ENCODE measurements at regions not wholly inside any gene's neighbourhood (a gene's known extent, or its start where the extent isn't known, plus 50 kb on each side); places are given as distances from the start of the nearest gene placed in this dataset.
"Not testable (repeated sequence)": the region's sequence is repeated elsewhere in the genome, so short reads cannot be mapped to it uniquely, and the experiment has no call there.

DNA sequence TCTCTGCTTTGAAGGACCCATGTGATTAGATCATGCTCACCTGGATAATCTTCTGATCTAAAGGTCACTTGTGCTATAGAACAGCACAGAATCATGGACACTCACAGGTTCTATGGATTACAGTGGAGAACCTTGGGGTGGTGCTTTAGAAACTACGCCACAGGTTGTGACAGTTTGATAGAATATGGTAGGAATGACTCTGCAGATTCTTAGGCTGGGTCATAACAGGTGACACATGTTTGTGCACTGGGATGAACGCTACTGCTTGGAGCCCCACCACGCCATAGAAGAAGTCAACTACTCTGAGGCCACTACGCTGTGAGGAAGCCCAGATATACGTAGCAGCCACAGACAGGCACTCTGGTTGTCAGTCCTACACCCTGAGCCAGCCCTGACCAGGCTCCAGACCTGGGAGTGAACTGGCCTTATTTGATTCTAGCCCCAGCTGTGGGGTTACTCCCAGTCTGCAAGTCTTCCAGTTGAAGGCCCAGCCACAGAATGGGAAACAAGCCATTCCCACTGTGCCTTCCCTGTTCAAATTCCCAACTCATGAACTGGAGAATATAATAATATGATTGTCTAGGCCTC, 99.0 kb upstream of the SLC24A3 start:
- H3K4me1 Mint-ChIP-seq (ENCODE audit: low read depth) = no peaks in the 10 kb centered on the region
- H3K36me3 Mint-ChIP-seq (ENCODE audit: low read depth) = no peaks in the 10 kb centered on the region
- H3K27me3 Mint-ChIP-seq = no peaks in the 10 kb centered on the region
- no peaks in the 10 kb centered on the region for H3K9me3 Mint-ChIP-seq
- H3K4me3 Mint-ChIP-seq = no peak overlapping the region
- H3K27ac Mint-ChIP-seq = no peak overlapping the region

DNA sequence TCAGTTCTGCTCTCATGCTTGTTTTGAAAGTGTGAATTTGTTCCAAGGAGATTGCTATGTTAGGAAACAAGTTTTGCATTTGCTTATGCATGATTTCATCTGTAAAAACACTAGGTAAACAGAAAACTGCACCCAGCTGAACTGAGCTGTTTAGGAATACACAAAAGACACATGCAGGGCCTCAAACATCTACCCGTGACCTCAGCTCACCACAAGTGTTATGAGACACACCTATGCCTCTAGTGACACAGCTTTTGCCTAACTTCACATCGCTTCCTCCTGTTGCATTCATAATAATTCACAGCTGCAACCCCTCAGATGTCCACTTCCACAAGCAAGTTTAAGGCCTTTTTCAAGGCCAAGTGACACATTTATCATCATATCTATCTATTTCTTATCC, 98.0 kb upstream of the SLC24A3 start:
- no peak overlapping the region for H3K27ac Mint-ChIP-seq

DNA sequence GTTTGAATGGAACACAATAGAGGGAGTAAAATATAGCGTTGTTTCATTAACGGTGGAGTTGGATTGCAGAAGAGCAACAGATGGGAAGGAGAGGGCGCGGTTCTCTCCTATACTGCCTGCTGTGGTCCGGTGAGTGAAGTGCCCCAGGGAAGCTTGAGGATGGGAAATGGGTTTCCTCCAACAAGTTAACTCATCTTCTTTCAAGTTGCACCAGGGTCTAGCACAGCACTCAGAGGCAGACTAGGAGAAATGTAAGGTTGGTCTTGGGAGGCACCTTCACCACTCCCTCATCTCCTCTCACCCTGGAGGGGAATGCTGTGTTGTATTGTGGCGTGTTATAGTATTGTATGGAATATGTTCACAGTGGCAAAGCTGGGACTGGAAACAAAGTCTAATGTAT, 96.9 kb upstream of the SLC24A3 start:
- Mint-ChIP-seq H3K4me1 (ENCODE audit: low read depth) (no peaks in the 10 kb centered on the region), H3K36me3 (ENCODE audit: low read depth) (no peaks in the 10 kb centered on the region), H3K27me3 (no peaks in the 10 kb centered on the region), H3K27ac (no peak overlapping the region), H3K9me3 (no peaks in the 10 kb centered on the region), H3K4me3 (no peak overlapping the region)

More for the DNA sequence above, 98.0 kb upstream of the SLC24A3 start:
- Mint-ChIP-seq H3K27me3 (no peaks in the 10 kb centered on the region), H3K4me3 (no peak overlapping the region), H3K9me3 (no peaks in the 10 kb centered on the region), H3K4me1 (ENCODE audit: low read depth) (no peaks in the 10 kb centered on the region), H3K36me3 (ENCODE audit: low read depth) (no peaks in the 10 kb centered on the region)

DNA sequence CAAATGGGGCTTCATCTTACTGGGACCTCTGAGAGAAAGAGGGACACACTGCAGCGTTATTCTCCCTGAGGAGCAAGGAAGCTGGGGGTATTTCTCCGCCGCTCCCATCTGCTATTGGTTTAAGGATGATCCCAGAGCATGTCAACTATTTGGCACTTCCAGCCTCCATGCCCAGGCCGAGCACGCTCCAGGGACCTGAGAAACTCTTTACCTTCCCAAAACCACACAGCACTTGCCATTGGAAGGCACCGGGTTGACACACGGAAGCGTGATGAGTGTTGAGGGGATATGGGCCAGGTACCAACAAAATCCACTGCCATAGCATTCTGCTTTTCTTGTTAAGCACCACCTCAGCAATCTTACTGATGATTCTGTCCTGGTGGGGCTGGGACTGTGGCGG, 92.4 kb upstream of the SLC24A3 start:
- H3K4me1 Mint-ChIP-seq (ENCODE audit: low read depth) = no peaks in the 10 kb centered on the region
- H3K27ac Mint-ChIP-seq = no peak overlapping the region

DNA sequence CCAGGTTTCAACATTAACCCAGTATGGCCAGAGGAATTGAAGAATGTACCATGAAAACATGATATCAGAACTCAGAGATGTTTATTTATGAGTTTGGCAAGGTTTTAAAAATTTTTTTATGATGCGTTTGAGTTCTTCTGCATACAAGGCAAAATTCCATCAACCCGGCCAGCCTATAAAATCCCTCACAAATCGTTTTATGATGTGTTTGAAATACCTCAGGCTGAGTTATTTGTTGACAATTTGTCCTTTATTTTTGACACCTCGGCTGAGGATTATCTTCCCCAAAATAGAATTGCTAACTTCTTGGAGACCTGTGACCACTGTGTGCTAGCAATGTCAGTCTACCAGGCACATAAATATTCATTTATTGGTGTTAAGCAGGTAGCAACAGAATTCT, 91.9 kb upstream of the SLC24A3 start:
- no peak overlapping the region for H3K4me3 Mint-ChIP-seq
- H3K27me3 Mint-ChIP-seq = no peaks in the 10 kb centered on the region
- H3K4me1 Mint-ChIP-seq (ENCODE audit: low read depth) = no peaks in the 10 kb centered on the region
- H3K36me3 Mint-ChIP-seq (ENCODE audit: low read depth) = no peaks in the 10 kb centered on the region
- no peak overlapping the region for H3K27ac Mint-ChIP-seq
- H3K9me3 Mint-ChIP-seq = no peaks in the 10 kb centered on the region

More for the DNA sequence above, 92.4 kb upstream of the SLC24A3 start:
- Mint-ChIP-seq H3K36me3 (ENCODE audit: low read depth) (no peaks in the 10 kb centered on the region), H3K4me3 (no peak overlapping the region), H3K9me3 (no peaks in the 10 kb centered on the region), H3K27me3 (no peaks in the 10 kb centered on the region)

DNA sequence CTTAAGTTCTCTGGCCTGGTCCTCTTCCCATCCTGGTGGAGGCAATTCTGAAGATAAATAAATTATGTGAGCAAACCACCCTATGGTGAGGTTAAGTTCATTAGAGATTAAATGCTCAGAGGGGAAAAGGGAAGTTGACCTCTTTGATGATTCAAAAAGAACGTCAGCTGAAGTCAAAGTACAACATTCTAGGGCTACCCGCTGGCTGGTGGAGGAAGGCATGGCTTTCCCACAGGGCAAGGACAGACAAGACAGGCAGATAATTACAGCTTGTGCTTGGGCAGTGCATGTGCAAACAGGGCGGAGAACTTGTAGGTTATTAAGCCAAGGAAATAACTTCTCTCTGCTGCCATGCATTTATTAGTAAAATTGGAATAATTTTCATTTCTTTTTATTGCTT, 91.0 kb upstream of the SLC24A3 start:
- no peak overlapping the region for H3K27ac Mint-ChIP-seq
- H3K4me1 Mint-ChIP-seq (ENCODE audit: low read depth) = no peaks in the 10 kb centered on the region
- no peaks in the 10 kb centered on the region for H3K36me3 Mint-ChIP-seq (ENCODE audit: low read depth)
- no peak overlapping the region for H3K4me3 Mint-ChIP-seq
- no peaks in the 10 kb centered on the region for H3K27me3 Mint-ChIP-seq
- no peaks in the 10 kb centered on the region for H3K9me3 Mint-ChIP-seq

DNA sequence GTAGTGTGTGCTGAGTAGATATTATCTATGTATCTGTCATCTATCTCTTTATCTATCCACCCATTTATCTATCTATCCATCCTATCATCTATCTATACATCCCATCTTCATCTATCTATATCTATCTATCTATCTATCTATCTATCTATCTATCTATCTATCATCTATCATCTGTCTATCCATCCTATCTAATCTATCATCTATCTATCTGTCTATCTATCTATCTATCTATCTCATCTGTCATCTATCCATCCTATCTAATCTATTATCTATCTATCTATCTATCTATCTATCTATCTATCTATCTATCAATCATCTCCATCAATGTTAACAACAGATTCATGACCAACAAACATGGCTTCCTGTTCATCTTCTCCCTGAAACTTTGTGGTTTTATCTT, 90.5 kb upstream of the SLC24A3 start:
- no peaks in the 10 kb centered on the region for H3K36me3 Mint-ChIP-seq (ENCODE audit: low read depth)
- no peaks in the 10 kb centered on the region for H3K9me3 Mint-ChIP-seq
- H3K4me1 Mint-ChIP-seq (ENCODE audit: low read depth) = no peaks in the 10 kb centered on the region
- H3K4me3 Mint-ChIP-seq = no peak overlapping the region
- H3K27me3 Mint-ChIP-seq = no peaks in the 10 kb centered on the region
- H3K27ac Mint-ChIP-seq = no peak overlapping the region

DNA sequence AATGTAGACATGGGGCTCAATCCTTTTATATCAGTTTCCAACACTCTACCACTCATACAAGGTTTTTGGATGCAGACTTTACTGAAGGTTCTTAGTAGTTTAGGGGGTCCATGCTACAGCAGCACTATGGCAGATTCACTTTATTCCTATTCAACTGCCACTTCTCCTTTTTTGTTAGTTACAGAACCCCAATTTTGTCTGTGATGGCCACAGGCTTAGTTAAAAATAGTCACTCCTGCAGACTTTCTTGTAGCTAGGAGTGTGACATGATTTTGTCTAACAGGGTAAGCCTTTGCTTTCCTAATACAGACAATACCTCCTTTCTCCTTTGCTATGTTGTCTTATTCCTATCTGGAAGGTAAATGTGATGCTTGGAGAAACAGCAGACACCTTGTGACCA, 90.0 kb upstream of the SLC24A3 start:
- Mint-ChIP-seq H3K27ac (no peak overlapping the region), H3K27me3 (no peaks in the 10 kb centered on the region), H3K4me3 (no peak overlapping the region), H3K36me3 (ENCODE audit: low read depth) (no peaks in the 10 kb centered on the region), H3K9me3 (no peaks in the 10 kb centered on the region), H3K4me1 (ENCODE audit: low read depth) (no peaks in the 10 kb centered on the region)

DNA sequence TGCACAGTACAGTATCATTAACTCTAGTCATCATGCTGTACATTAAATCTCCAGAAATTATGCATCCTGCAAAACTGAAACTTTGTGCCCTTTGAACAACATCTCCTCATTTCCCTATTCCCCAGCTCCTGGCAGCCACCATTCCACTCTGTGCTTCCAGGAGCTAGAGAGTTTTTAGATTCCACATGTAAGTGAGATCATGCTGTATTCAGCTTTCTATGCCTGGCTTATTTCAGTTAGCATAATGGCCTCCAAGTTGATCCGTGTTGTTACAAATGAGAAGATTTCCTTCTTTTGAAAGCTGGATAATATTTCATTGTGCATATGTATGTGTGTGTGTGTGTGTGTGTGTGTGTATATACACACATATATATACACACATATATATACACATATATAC, 86.9 kb upstream of the SLC24A3 start:
- Mint-ChIP-seq H3K9me3 (no peaks in the 10 kb centered on the region), H3K4me1 (ENCODE audit: low read depth) (no peaks in the 10 kb centered on the region), H3K4me3 (no peak overlapping the region), H3K27me3 (no peaks in the 10 kb centered on the region), H3K27ac (no peak overlapping the region), H3K36me3 (ENCODE audit: low read depth) (no peaks in the 10 kb centered on the region)

DNA sequence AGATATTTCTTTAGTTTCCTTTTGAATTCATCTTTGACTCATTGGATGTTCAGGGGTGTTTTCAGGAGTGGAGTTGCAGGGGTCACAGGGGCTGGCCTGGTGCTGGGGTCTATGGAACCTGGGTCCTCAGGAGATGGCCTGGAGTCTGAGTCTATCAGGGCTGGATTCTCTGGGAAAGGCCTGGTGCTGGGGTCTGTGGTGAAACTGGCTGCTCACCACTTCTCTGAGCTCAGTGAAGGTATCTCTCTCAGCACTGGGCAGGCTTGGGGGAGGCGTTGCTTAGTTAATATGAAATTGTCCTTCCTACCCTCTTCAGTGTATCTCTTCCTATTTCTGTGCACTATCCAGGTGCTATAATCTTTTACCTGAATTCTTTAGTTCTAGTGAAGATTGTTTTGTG, 83.1 kb upstream of the SLC24A3 start:
- no peak overlapping the region for H3K27ac Mint-ChIP-seq
- H3K4me3 Mint-ChIP-seq = no peak overlapping the region
- no peaks in the 10 kb centered on the region for H3K36me3 Mint-ChIP-seq (ENCODE audit: low read depth)
- no peaks in the 10 kb centered on the region for H3K9me3 Mint-ChIP-seq
- peaks cover 4% of the 10 kb centered on the region for H3K27me3 Mint-ChIP-seq
- H3K4me1 Mint-ChIP-seq (ENCODE audit: low read depth) = no peaks in the 10 kb centered on the region

DNA sequence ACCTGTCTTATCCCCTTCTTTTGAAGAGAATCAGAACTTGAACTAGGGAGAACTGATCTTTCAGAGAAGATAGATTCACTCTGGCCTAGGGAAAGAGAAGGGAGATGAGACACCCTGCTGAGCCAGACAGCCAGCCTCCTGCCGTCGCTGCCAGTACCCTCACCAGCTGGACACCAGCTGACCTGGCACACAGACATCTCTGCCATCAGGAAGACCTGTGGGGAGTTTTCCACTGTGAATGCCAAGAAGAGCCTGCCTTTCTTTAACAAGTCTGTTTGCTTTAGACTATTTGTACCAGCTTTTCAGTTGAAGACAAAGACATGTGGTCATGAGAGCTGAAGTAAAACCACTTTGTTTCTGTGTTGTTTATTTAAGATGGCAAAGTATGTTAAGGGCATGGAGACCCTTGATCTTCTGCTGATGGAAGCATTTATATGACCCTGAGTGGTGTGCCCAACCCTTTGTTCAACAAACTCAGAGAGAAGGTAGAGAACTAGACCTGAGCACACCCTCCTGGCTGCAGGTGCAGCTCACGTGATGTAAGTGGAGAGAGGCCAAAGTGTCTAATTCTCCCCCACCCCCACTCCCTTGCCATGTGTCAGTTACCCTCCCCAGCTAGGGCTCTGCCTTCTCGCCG, 82.3 kb upstream of the SLC24A3 start:
- no peak overlapping the region for H3K4me3 Mint-ChIP-seq
- no peaks in the 10 kb centered on the region for H3K4me1 Mint-ChIP-seq (ENCODE audit: low read depth)
- H3K27ac Mint-ChIP-seq = no peak overlapping the region
- no peaks in the 10 kb centered on the region for H3K36me3 Mint-ChIP-seq (ENCODE audit: low read depth)
- no peaks in the 10 kb centered on the region for H3K9me3 Mint-ChIP-seq
- H3K27me3 Mint-ChIP-seq = peaks cover 4% of the 10 kb centered on the region

DNA sequence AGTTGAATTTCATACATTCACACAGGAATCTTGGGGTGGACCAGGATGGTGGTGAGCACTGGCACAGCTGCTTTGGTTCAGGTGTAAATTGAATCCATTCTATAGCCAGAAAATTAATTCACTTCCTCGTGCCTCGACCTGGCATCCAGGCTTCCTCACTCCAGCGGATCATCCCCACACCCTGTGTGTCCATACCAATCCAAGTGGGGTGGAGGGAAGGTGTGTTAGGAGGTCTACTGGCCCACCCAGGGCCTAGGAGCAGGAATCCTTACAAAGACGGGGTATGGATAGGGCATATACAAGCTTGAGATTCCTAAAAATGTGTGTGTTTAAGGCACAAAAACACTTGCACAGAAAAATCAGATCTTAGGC, 81.8 kb upstream of the SLC24A3 start:
- Mint-ChIP-seq H3K27me3 (peaks cover 5% of the 10 kb centered on the region), H3K4me3 (no peak overlapping the region), H3K9me3 (no peaks in the 10 kb centered on the region), H3K27ac (no peak overlapping the region), H3K36me3 (ENCODE audit: low read depth) (no peaks in the 10 kb centered on the region), H3K4me1 (ENCODE audit: low read depth) (no peaks in the 10 kb centered on the region)

DNA sequence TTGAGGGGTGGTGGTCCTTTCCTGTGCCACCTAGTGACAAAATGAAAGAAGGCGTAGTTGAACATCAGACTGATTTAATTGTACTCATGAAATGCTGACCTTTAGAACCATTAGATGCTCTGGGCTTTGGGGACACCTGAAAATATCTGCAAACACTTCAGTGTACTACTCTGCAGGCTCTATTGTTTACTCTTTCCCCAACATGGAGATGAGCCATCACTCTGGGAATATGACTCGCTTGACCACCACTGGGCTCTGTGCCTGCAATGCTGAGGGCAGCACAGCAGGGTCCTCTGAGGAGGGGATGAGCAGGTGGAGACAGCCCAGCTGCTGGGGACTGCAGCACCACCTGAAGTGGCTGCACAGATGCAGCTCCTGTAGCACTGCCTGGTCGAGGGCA, 74.8 kb upstream of the SLC24A3 start:
- Mint-ChIP-seq H3K4me1 (ENCODE audit: low read depth) (no peaks in the 10 kb centered on the region), H3K9me3 (peaks cover 16% of the 10 kb centered on the region), H3K36me3 (ENCODE audit: low read depth) (no peaks in the 10 kb centered on the region), H3K4me3 (no peak overlapping the region), H3K27ac (no peak overlapping the region), H3K27me3 (peaks cover 11% of the 10 kb centered on the region)

DNA sequence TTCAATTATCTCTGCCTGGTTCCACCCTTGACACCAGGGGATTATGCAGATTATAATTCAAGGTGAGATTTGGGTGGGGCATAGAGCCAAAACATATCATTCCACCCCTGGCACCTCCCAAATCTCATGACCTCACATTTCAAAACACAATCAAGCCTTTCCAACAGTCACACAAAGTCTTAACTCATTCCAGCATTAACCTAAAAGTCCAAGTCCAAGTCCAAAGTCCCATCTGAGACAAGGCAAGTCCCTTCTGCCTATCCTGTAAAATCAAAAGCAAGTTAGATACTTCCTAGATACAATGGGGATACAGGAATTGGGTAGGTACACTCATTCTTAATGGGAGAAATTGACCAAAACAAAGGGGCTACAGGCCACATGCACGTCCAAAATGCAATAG, 73.7 kb upstream of the SLC24A3 start:
- Mint-ChIP-seq H3K36me3 (ENCODE audit: low read depth) (no peaks in the 10 kb centered on the region), H3K4me1 (ENCODE audit: low read depth) (no peaks in the 10 kb centered on the region), H3K9me3 (peaks cover 16% of the 10 kb centered on the region), H3K27ac (no peak overlapping the region), H3K4me3 (no peak overlapping the region), H3K27me3 (peaks cover 7% of the 10 kb centered on the region)

DNA sequence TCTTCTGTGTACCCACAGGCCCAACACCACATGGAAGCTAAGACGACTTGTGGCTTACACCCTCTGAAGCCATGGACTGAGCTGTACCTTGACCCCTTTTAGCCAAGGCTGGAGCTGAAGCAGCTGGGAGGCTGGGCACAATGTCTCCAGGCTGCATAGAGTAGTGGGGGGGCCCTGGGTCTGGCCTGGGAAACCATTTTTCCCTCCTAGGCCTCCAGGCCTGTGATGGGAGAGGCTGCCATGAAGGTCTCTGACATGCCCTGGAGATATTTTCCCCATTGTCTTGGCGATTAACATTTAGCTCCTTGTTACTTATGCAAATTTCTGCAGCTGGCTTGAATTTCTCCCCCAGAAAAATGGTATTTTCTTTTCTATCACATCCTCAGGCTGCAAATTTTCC, 72.9 kb upstream of the SLC24A3 start:
- not testable (repeated sequence) for H3K4me1 Mint-ChIP-seq (ENCODE audit: low read depth); H3K36me3 Mint-ChIP-seq (ENCODE audit: low read depth)
- H3K9me3 Mint-ChIP-seq = peaks cover 16% of the 10 kb centered on the region

DNA sequence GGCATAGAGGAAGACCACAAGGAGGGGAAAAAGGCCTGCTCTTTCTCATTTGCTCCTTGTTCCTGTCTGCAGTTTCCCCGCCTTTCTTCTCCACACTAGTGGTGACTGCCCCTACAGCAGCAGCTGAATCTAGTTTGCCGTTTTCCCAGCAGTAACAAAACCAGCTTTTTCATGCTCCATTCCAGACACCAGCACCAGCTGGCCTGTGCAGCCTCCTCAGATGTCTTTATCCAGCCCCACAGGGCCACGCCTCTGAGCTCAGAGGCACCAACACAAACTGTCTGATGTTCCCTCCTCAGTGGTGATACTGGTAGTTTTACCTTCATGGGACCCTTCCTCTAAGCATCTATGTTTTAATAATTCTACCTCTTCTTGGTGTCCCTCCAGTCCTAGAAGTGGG, 70.4 kb upstream of the SLC24A3 start:
- H3K36me3 Mint-ChIP-seq (ENCODE audit: low read depth) = no peaks in the 10 kb centered on the region
- H3K4me3 Mint-ChIP-seq = no peak overlapping the region
- no peaks in the 10 kb centered on the region for H3K4me1 Mint-ChIP-seq (ENCODE audit: low read depth)
- H3K9me3 Mint-ChIP-seq = peaks cover 9% of the 10 kb centered on the region
- no peak overlapping the region for H3K27ac Mint-ChIP-seq
- peaks cover 4% of the 10 kb centered on the region for H3K27me3 Mint-ChIP-seq

More for the DNA sequence above, 72.9 kb upstream of the SLC24A3 start:
- not testable (repeated sequence) for H3K4me3 Mint-ChIP-seq, H3K27me3 Mint-ChIP-seq, H3K27ac Mint-ChIP-seq
